OCI-M2 (cell line): ENCODE measurements at regions not wholly inside any gene's neighbourhood (a gene's known extent, or its start where the extent isn't known, plus 50 kb on each side); places are given as distances from the start of the nearest gene placed in this dataset.

Source experiments
- DNase-seq: peaks from one replicate; lab custom pipeline; 2025; ENCODE audit not compliant: unreplicated experiment; lab: John Stamatoyannopoulos, UW

DNA sequence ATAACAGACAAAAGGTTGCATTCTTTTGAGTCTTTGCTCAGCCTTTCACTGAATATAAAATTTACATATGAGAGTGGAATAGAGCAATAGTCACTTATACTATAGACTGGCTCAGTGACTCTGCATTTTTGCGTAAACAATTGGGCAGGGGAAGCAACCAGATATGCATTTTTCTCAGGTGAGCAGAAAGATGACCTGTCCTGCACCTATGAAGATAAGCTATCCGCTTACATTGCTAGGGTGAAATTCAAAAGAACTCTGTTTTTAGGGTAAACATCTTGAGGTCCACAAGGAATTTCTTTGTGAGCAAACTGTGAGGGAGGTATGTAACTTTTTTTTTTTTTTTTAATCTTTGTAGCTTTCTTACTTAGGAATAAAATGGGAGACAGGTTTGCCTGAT lies 602.4 kb upstream of the PRKX start:
- no peak for DNase-seq

DNA sequence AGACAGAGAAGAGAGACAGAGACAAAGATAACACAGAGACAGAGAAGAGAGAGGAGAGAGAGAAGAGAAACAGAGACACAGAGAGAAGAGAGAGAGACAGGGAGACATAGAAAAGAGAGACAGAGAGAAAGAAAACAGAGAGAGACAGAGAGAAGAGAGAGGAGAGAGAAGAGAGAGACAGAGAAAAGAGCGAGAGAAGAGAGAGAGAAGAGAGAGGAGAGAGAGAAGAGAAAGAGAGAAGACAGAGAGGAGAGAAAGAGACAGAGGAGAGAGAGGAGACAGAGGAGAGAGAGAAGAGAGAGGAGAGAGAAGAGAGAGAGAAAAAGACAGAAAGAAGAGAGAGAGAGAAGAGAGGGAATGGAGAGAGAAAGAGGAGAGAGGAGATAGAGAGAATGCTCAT lies 601.1 kb upstream of the PRKX start:
- DNase-seq: no peak

DNA sequence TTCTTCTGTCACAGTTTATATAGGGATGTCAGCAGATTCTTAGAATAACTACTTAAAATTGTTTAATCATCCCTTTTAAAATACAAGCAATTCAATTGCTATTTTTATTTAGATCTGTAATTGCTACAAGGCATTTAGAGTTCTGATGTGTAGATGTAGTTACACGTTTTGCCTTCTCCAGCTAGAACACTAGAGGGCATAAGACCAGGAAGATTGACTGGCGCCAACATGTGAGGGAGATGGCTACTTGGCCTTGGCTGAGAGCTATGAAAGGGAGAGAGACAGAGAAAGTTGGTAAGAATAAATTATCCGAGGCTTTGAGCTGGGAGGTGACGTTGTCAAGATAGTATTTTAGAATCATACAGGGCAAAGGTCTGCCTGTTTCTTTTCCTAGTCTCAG lies 563.7 kb upstream of the PRKX start:
- no peak for DNase-seq

DNA sequence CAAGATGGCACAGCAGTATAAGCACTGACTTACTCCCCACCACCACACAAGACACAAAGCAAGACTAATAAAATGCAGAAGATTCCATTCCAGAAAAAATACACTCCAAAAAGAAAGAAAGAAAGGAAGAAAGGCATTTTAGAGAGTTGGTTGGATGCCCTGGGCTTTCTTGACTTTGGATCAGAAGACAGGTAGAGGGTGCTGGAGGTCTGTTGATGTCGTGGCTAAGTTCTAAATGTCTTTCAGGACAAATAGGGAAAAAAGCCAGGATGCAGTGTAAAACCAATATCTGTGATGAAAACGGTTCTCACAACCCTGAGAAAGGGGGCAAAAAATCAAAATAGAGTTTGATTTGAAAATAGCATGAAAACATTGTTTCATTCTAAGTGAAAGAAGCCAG lies 555.2 kb upstream of the PRKX start:
- no peak for DNase-seq

DNA sequence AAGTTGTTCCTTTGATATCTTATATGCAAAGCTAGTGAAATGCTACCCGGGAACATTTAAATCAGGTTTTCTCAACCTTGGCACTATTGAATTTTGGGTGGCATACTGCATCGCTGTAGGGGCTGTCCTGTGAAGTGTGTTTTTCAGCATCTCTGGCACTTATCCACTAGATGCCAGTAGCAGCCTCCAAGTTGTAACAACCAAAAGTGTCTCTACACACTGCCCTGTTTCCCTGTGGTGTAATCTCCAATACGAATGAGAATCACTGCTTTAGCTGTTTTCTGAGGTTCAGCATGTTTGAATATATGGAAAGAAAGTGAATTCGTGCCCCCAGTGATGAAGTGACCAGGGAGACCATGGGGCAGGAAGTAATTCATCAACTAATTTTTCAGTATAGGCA lies 551.6 kb upstream of the PRKX start:
- DNase-seq: no peak

DNA sequence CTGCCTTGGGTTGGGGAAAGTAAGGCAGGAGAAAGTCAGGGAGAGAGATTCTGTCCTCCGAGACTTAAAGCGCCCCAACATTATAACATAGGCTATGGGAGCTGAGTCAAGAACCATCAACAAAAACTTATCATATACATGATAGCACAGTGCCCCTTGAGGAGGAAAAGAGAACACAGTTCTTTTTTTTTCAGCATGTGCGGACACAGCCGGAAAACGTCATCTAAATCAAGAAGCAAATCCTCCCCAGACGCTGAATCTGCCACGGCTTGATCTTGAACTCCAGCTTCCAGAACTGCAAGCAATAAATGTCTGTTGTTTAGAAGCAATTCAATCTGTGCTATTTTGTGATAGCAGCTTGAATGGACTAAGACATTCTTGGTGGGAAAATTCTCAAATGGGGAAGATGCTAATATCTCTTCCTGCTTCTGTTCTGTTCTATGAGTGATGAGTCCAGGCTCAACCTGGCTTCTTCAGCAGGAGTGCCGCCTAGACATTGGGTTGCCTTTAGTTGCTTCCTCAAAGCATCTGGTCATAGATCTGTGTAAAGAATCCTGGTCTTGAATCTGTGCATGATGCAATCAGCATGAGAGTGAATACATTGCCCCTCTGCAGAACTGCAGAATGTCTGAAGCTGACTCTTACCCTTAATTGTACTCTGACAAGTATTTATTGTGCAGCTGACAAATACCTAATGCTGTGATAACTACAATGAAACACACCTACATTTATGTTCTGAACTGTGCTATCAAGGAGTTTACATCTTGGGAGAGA lies 549.8 kb upstream of the PRKX start:
- no peak for DNase-seq

DNA sequence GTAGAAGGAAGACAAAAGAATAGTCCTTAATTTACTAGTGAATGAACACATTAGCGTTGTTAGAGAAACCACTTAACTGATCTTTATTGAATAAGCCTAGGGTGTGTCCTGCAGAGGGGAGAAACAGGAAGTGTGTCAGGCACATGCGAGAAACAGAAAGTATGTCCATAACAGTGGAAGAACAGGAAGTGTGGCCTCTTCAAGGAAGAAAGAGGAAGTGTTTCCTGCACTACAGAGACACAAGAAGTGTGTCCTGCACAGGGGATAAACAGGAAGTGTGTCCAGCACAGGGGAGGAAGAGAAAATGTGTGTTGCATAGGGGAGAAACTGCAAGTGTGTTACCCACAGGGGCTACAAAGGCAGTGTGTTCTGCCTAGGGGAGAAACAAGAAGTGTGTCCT lies 539.6 kb upstream of the PRKX start:
- no peak for DNase-seq

DNA sequence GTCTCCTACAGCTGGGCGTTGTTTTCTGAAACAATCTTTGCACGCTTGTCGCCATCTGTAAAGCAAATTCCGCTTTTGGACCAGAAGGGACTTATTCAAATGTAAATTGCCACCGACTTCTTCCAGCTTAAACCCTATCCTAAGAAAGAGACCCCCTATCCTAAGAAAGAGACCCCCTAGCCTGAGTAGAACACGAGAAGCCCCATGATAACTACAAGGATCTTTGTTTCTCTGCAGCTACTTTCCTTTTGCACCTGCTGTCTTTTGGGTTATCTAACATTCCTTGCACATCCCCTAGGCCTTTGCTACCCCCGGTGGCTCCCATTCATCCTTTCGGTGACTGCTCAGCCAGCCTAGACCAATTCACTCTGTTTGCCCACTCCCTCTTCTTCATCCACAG lies 536.0 kb upstream of the PRKX start:
- no peak for DNase-seq

DNA sequence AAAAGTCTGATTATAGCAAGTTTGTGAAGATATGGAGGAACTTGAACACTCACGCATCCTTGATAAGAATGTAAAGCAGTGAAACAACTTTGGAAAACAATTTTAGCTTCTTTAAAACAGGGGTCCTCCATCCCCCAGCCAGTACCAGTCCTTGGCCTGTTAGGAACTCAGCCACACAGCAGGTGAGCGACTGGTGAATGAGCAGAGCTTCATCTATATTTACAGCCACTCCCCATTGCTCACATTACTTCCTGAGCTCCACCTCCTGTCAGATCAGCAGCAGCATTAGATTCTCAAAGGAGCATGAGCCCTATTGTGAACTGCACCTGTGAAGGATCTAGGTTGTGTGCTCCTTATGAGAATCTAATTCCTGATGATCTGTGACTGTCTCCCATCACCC lies 530.3 kb upstream of the PRKX start:
- no peak for DNase-seq

DNA sequence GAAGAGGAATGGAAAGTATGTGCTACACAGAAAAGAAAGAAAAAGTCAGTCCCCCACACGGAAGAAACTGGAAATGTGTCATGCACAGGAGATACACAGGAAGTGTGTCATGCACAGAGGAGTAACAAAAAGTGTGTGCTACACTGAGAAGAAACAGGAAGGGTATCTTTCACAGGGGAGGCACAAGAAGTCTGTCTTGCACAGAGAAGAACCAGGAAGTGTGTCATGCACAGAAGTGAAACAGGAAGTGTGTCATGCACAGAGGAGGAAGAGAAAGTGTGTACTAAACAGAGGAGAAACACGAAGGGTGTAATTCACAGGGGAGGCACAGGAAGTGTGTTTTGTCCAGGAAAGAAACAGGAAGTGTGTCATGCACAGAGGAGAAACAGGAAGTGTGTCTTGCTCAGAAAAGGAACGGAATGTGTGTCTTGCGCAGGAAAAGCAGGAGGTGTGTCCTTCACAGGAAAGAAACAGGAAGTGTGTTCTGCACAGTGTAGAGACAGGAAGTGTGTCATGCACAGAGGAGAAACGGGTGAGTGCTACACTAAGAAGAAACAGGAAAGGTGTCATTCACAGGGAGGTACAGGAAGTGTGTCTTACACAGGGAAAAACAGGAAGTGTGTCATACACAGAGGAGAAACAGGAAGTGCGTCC lies 527.2 kb upstream of the PRKX start:
- DNase-seq: no peak

DNA sequence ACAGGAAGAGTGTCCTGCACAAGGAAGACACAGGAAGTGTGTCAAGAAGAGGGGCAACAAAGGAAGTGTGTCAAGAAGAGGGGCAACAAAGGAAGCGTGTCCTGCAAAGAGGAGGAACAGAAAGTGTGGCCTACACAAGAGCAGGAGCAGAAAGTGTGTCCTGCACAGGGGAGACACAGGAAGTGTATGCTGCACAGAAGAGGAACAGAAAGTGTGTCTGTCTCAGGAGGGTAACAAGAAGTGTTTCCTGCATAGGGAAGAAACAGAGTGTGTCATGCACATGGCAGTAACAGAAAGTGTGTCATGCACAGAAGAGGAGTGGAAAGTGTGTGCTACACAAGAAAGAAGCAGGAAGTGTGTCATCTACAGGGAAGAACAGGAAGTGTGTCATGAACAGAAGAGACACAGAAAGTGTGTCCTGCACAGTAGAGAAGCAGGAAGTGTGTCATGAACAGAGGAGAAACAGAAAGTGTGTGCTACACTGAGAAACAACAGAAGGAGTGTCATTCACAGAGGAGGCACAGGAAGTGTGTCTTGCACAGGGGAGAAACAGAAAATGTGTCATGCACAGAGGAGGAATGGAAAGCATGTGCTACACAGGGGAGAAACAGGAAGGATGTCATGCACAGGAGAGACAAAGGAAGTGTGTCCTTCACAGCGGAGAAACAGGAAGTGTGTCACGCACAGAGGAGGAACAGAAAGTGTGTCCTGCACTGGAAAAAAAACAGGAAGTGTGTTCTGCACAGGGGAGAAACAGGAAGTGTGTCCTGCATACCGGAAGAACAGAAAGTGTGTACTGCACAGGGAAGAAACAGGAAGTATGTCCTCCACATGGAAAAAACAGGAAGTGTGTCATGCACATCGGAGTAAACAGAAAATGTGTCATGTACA lies 526.4 kb upstream of the PRKX start:
- DNase-seq: no peak

DNA sequence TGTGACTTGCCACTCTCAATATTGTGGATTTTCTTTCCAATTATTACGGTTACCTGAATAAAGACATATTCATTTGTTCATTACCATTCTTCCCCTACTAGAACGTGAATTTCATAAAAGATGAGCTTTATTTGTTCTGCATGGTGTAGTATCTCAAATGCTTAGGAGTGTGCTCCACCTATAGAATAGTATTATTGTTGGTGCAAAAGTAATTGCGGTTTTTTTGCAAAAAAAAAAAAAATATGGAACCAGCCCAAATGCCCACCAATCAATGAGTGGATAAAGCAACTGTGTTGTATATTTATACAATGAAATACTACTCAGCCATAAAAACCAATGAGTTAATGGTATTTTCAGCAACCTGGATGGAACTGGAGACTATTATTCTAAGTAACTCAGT lies 525.5 kb upstream of the PRKX start:
- DNase-seq: no peak

DNA sequence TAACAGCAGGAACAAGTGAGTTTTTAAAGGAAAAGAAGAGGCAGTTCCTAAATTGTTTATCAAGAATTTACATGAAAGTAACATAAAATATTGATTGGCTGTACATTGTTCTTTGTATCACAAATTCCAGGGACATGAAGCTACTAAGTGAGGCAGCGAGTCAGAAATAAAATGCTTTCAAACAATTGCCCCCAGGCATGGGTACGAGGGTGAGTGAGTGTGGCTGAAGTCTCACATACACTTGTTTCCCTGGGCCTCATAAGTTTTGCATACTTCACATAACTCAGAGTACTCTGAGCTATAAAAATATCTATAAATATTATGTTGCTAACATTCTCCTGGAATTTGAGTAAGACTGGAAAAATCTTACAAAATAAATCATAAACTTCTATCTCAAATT lies 511.6 kb upstream of the PRKX start:
- DNase-seq: no peak

DNA sequence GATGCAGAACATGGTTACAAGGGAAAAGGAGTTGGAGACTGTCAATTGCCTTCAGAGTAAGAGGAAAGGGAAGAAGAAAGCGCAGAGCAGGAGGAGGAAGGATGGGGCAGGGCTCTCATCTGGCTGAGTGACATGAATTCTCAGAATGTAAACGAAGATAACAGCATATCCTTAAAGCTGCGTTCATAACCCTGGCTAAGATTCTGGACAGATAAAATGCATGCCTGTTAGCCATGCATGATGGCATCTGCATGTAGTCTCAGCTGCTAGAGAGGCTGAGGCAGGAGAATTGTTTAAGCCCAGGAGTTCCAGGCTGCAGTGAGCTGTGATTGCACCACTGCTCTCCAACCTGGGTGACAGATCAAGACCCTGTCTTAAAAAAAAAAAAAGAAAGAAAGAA lies 493.5 kb upstream of the PRKX start:
- DNase-seq: no peak

DNA sequence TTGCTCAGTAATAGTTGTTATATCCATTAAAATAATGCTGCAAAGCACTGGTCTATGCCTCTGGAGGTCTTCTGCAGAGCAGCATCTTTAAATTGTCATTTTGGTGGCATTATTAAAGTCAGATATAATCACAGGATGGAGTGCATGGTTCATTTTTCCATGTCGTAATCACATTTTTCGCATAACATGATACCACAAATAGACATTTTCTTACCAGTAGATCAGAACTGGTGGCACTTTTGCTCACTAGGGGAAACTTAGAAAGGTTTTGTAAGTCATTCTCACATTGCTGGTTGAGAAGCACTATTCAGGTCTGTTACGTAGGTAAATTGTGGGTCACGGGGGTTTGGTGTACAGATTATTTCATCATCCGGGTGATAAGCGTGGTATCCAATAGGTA lies 484.5 kb upstream of the PRKX start:
- DNase-seq: no peak

DNA sequence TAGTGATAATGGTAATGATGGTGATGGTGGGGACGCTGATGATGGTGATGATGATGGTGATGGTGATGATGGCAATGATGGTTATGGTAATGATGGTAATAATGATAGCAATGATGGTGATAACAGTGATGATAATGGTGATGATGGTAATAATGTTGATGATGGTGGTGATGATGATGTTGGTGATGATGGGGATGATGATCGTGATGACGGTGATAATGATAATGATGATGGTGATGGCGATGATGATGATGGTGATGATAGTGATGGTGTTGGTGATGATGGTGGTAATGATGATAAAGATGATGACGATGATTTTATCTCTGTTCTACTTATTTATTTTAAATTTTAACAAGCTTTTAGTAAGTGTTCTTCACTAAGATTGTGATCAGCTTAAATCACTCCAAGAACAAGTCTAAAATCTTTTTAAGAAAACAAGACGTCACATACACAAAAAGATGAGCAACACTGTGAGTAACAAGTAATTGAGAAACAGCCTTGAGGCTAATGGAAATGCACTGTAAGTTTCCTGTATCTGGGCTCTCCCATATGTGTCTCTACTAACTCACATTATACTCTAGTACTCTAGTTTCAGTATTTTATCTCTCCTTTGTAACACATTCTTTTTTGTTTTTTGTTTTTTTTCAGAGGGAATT lies 480.2 kb upstream of the PRKX start:
- DNase-seq: no peak

DNA sequence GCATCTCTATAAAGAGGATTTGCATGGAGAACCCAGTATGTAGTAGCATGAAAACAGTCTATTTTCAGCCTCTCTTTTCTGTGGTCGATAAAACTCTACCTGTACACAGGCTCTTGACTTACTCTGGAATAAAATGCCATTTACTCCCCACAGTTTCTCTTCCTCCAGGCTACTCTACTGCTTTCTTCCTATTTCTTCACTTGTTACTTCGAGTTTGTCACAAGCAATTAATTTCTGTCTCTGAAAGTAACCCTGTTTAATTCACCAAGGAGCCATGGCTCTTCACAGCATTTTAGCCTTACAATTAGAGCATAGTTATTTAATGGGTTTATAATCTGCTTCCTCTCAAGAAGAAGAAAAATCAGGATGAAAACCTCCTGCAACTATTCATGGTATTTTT lies 472.9 kb upstream of the PRKX start:
- no peak for DNase-seq

DNA sequence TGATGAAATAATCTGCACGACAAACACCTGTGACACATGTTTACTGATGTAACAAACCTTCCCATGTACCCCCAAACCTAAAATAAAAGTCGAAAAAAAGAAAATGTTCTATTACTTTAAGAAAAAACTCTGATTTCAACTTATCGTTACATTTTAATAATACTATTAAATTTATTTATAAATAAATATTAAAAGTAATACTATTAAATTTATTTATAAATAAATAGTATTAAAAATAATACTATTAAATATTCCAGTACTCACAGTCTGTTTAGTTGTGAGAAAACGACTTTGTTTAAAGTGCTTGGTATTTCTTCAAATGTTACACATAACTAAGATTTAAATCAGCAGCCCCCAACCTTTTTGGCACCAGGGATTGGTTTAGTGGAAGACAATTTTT lies 471.6 kb upstream of the PRKX start:
- no peak for DNase-seq

DNA sequence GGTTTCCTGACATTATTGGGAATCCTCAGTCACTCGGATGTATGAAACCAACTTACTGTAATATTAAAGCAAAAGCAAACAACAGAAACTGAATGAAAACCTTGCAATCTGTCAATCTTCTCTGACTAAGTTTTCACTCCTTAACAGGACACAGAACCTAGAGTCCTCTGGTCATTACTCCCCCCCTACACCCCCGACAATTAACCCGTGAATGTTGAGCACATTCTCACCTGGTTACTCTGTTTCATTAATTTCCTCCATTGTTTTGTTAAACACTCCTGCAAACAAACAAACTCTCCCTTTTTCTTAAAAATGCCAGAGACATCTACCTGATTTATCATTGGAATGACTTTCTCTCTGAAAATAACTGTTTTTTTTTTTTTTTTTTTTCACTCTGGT lies 469.0 kb upstream of the PRKX start:
- DNase-seq: no peak

DNA sequence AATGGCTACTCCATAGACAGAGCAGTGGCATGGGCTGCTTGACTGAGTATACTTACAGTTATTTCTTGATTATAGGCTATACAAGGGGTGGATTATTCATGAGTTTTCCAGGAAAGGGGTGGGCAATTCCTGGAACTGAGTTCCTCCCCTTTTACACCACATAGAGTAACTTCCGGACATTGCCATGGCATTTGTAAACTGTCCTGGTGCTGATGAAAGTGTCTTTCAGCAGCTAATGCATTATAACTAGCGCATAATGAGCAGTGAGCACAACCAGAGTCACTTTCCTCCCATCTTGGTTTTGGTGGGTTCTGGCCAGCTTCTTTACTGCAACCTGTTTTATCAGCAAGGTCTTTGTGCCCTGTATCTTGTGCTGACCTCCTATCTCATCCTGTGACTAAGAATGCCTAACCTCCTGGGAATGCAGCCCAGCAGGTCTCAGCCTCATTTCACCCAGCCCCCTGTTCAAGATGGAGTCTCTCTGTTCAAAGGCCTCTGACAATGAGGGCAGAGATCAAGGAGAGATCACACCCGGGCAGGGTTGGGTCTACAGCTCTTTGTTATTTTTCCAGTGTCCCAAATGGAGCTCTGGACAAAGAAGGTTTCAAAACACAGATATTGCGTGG lies 468.4 kb upstream of the PRKX start:
- no peak for DNase-seq

DNA sequence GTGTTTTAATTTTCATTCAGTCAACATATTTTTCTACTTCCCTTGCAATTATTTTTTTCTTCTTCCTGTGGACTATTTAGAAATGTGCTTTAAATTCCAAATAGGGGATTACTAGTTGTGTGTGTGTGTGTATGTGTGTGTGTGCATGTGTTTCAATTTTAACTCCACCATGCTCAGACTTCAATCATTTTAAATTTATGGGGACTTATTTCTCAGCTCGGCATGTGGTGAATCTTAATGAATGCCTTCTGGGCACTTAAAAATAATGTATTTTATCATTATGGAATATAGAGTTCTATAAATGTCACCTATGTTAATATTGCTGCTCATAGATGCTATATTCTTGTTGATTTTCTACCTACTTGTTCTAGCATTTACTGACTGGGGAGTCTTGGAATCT lies 465.6 kb upstream of the PRKX start:
- DNase-seq: no peak
